ENCODE measurements at regions not wholly inside any gene's neighbourhood (a gene's known extent, or its start where the extent isn't known, plus 50 kb on each side); places are given as distances from the start of the nearest gene placed in this dataset.

DNA sequence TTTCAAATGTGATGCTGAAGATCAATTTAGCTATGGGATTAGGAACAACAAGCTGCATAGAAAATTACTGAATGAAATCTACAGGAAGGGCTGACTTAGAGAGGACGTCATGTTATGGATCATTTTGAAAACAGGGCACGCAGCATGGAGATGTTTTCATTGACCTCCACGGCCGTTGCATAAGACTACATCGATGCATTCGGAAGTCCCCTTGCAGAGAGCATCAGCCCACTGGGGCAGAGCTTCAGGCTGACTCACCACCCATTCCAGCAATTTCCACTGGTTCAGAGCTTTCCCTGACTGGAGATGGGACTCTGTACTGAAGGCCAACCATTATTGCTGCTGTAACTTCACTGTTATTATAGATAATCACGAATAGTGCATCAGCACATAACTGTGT is 305.3 kb downstream of the IRS2 start:
- Histone ChIP-seq H3K4me1 (ENCODE audit: control insufficient read depth in 3 of 3, insufficient read depth in 3 of 3, low read length in 3 of 3) (no peaks in the 10 kb centered on the region), H3K27ac (ENCODE audit: low read depth, low read length) (no peak overlapping the region), H3K9me3 (ENCODE audit: control insufficient read depth in 3 of 3, low read length in 3 of 3) (no peaks in the 10 kb centered on the region), H3K9ac (ENCODE audit: low read depth in 1 of 3, low read length in 3 of 3) (no peak overlapping the region), H3K27me3 (ENCODE audit: control insufficient read depth in 3 of 3, insufficient read depth in 3 of 3, low read length in 3 of 3) (peaks cover 0 to 6% (median 0%) of the 10 kb centered on the region in 3 donors), H3K4me3 (ENCODE audit: low read length in 3 of 3) (no peak overlapping the region), H3K36me3 (ENCODE audit: control insufficient read depth in 3 of 3, insufficient read depth in 3 of 3, low read length in 3 of 3) (no peaks in the 10 kb centered on the region)

DNA sequence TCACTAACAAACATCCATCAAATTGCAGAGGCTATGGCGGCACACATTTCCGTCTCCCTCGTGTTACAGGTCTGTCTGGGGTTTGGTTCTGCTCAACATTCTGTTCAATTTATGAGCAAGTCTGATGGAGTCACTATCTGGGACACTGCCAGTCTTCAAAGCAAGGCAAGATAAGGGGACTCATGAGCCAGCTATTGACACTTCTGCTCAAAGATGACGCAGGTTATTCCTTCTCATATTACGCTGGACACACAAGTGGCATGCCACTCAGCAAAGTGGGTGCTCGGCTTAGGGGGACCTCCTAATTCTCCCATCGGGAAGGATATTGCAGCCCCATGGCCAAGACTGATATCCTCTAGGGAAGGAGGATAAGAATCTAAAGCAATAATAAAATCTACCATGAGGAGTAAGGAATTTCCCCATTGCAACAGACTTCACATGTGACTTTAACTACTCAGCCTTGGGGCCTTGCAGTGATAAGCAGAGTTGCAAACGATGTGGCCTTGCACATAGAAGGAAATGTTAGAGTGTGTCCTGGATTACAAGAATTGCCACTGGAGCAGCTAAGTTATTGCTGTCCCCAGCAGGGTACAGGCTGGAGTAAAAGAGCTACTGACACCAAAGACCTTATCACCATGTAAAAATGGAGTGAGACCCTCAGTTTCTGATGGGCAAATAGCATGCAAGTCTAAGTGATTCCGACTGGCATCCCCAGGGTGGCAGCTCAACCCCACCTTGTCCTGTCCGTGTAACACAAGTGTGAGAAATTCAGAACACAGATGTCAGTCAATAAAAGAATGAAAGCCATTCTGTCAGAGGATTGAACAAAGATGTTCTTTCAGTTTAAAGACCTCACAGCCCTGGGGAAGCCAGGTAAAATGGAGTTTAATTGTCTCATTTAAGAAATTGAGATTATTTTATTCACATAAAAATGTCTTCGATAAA is 306.1 kb downstream of the IRS2 start:
- no peak overlapping the region for H3K4me3 ChIP-seq (ENCODE audit: low read length in 3 of 3)
- no peaks in the 10 kb centered on the region for H3K4me1 ChIP-seq (ENCODE audit: control insufficient read depth in 3 of 3, insufficient read depth in 3 of 3, low read length in 3 of 3)
- H3K9ac ChIP-seq (ENCODE audit: low read depth in 1 of 3, low read length in 3 of 3): no peak overlapping the region
- no peaks in the 10 kb centered on the region for H3K9me3 ChIP-seq (ENCODE audit: control insufficient read depth in 3 of 3, low read length in 3 of 3)
- peaks cover 0 to 6% (median 0%) of the 10 kb centered on the region in 3 donors for H3K27me3 ChIP-seq (ENCODE audit: control insufficient read depth in 3 of 3, insufficient read depth in 3 of 3, low read length in 3 of 3)
- H3K36me3 ChIP-seq (ENCODE audit: control insufficient read depth in 3 of 3, insufficient read depth in 3 of 3, low read length in 3 of 3): no peaks in the 10 kb centered on the region
- no peak overlapping the region for H3K27ac ChIP-seq (ENCODE audit: low read depth, low read length)

GRCh38 chr13:109479534-109479933 is 306.8 kb downstream of the IRS2 start:
- Histone ChIP-seq H3K27me3 (ENCODE audit: control insufficient read depth in 3 of 3, insufficient read depth in 3 of 3, low read length in 3 of 3) (peaks cover 0 to 6% (median 0%) of the 10 kb centered on the region in 3 donors), H3K9me3 (ENCODE audit: control insufficient read depth in 3 of 3, low read length in 3 of 3) (no peaks in the 10 kb centered on the region), H3K4me3 (ENCODE audit: low read length in 3 of 3) (no peak overlapping the region), H3K36me3 (ENCODE audit: control insufficient read depth in 3 of 3, insufficient read depth in 3 of 3, low read length in 3 of 3) (no peaks in the 10 kb centered on the region), H3K9ac (ENCODE audit: low read depth in 1 of 3, low read length in 3 of 3) (no peak overlapping the region), H3K27ac (ENCODE audit: low read depth, low read length) (no peak overlapping the region), H3K4me1 (ENCODE audit: control insufficient read depth in 3 of 3, insufficient read depth in 3 of 3, low read length in 3 of 3) (no peaks in the 10 kb centered on the region)

GRCh38 chr13:109476001-109476400 is 310.4 kb downstream of the IRS2 start:
- H3K9me3 ChIP-seq (ENCODE audit: control insufficient read depth in 3 of 3, low read length in 3 of 3): no peaks in the 10 kb centered on the region
- H3K36me3 ChIP-seq (ENCODE audit: control insufficient read depth in 3 of 3, insufficient read depth in 3 of 3, low read length in 3 of 3): no peaks in the 10 kb centered on the region
- H3K27me3 ChIP-seq (ENCODE audit: control insufficient read depth in 3 of 3, insufficient read depth in 3 of 3, low read length in 3 of 3): peaks cover 0 to under 1% (median 0%) of the 10 kb centered on the region in 3 donors
- H3K9ac ChIP-seq (ENCODE audit: low read depth in 1 of 3, low read length in 3 of 3): no peak overlapping the region
- no peak overlapping the region for H3K27ac ChIP-seq (ENCODE audit: low read depth, low read length)
- H3K4me3 ChIP-seq (ENCODE audit: low read length in 3 of 3): no peak overlapping the region
- no peaks in the 10 kb centered on the region for H3K4me1 ChIP-seq (ENCODE audit: control insufficient read depth in 3 of 3, insufficient read depth in 3 of 3, low read length in 3 of 3)

- no peak overlapping the region for H3K4me3 ChIP-seq (ENCODE audit: low read length in 3 of 3)
- H3K4me1 ChIP-seq (ENCODE audit: control insufficient read depth in 3 of 3, insufficient read depth in 3 of 3, low read length in 3 of 3): no peaks in the 10 kb centered on the region
- no peak overlapping the region for H3K9ac ChIP-seq (ENCODE audit: low read depth in 1 of 3, low read length in 3 of 3)
- H3K9me3 ChIP-seq (ENCODE audit: control insufficient read depth in 3 of 3, low read length in 3 of 3): no peaks in the 10 kb centered on the region
- H3K27ac ChIP-seq (ENCODE audit: low read depth, low read length): no peak overlapping the region
- H3K27me3 ChIP-seq (ENCODE audit: control insufficient read depth in 3 of 3, insufficient read depth in 3 of 3, low read length in 3 of 3): no peaks in the 10 kb centered on the region
- H3K36me3 ChIP-seq (ENCODE audit: control insufficient read depth in 3 of 3, insufficient read depth in 3 of 3, low read length in 3 of 3): no peaks in the 10 kb centered on the region
Observed at GRCh38 chr13:109468123-109468522, 318.3 kb downstream of the IRS2 start.

- H3K4me1 ChIP-seq (ENCODE audit: control insufficient read depth in 3 of 3, insufficient read depth in 3 of 3, low read length in 3 of 3): no peaks in the 10 kb centered on the region
- no peak overlapping the region for H3K9ac ChIP-seq (ENCODE audit: low read depth in 1 of 3, low read length in 3 of 3)
- peaks cover 0 to 10% (median 0%) of the 10 kb centered on the region in 3 donors for H3K9me3 ChIP-seq (ENCODE audit: control insufficient read depth in 3 of 3, low read length in 3 of 3)
- no peaks in the 10 kb centered on the region for H3K36me3 ChIP-seq (ENCODE audit: control insufficient read depth in 3 of 3, insufficient read depth in 3 of 3, low read length in 3 of 3)
- H3K27ac ChIP-seq (ENCODE audit: low read depth, low read length): no peak overlapping the region
- H3K27me3 ChIP-seq (ENCODE audit: control insufficient read depth in 3 of 3, insufficient read depth in 3 of 3, low read length in 3 of 3): no peaks in the 10 kb centered on the region
- no peak overlapping the region for H3K4me3 ChIP-seq (ENCODE audit: low read length in 3 of 3)
Observed at GRCh38 chr13:109465148-109465547, 321.2 kb downstream of the IRS2 start.

DNA sequence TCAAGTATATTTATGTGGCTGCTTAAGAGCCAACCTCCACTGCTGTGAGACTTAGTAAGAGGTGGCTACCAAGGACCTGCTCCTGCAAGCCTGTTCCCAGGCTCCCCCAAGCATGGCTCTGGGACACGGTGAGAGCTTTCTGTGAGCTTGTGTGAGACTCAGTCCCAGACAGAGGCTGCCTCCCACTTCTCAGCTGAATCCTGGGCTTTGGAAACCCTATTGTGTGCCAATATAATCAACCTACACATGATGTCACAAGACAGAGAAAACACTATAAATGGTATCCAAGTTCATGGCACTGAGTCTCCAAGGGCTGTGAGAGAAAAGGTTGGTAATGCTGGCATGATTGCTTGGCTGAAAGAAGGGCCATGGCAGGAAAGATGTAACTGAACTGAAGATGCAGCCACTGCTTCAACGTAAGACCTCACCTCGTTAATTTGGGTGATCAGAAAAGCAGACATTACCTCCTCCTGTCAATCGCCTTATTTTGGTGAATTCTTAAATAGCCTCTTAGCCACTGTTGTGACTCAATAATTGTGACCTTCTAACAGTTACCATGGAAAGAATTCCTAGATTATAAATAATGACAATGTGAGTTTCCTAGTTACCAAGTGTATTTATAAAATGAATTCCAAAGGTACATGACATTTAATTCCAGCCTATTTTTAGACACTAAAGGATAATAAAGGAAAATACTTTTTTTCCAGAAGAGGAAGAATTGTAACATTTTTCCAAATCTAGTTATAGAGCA is 332.0 kb downstream of the IRS2 start:
- no peak overlapping the region for H3K9ac ChIP-seq (ENCODE audit: low read depth in 1 of 3, low read length in 3 of 3)
- H3K36me3 ChIP-seq (ENCODE audit: control insufficient read depth in 3 of 3, insufficient read depth in 3 of 3, low read length in 3 of 3): no peaks in the 10 kb centered on the region
- no peaks in the 10 kb centered on the region for H3K27me3 ChIP-seq (ENCODE audit: control insufficient read depth in 3 of 3, insufficient read depth in 3 of 3, low read length in 3 of 3)
- H3K4me3 ChIP-seq (ENCODE audit: low read length in 3 of 3): no peak overlapping the region
- H3K4me1 ChIP-seq (ENCODE audit: control insufficient read depth in 3 of 3, insufficient read depth in 3 of 3, low read length in 3 of 3): no peaks in the 10 kb centered on the region
- no peaks in the 10 kb centered on the region for H3K9me3 ChIP-seq (ENCODE audit: control insufficient read depth in 3 of 3, low read length in 3 of 3)
- H3K27ac ChIP-seq (ENCODE audit: low read depth, low read length): no peak overlapping the region

- no peaks in the 10 kb centered on the region for H3K36me3 ChIP-seq (ENCODE audit: control insufficient read depth in 3 of 3, insufficient read depth in 3 of 3, low read length in 3 of 3)
- no peaks in the 10 kb centered on the region for H3K9me3 ChIP-seq (ENCODE audit: control insufficient read depth in 3 of 3, low read length in 3 of 3)
- no peak overlapping the region for H3K4me3 ChIP-seq (ENCODE audit: low read length in 3 of 3)
- H3K4me1 ChIP-seq (ENCODE audit: control insufficient read depth in 3 of 3, insufficient read depth in 3 of 3, low read length in 3 of 3): no peaks in the 10 kb centered on the region
- H3K27ac ChIP-seq (ENCODE audit: low read depth, low read length): no peak overlapping the region
- H3K27me3 ChIP-seq (ENCODE audit: control insufficient read depth in 3 of 3, insufficient read depth in 3 of 3, low read length in 3 of 3): no peaks in the 10 kb centered on the region
- no peak overlapping the region for H3K9ac ChIP-seq (ENCODE audit: low read depth in 1 of 3, low read length in 3 of 3)
Observed at GRCh38 chr13:109451726-109452125, 334.7 kb downstream of the IRS2 start.

DNA sequence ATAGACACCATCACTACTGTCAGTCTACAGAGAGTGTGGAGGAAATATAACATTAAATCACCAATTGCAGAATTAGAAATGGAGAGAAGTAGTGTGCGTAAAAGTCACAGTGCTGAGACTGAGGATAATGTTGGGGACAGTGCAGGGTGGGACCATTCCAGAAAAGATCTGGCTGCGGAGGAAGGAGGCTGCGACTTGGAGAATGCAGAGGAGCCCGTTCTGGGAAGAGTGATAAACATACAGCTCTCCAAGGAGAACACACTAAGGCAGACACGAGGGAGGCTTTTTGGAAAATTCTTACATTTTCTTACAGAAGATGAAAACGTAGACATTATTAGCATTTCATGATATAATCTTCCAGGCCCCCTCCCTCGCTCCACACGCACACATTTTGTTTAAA is 337.8 kb downstream of the IRS2 start:
- no peaks in the 10 kb centered on the region for H3K36me3 ChIP-seq (ENCODE audit: control insufficient read depth in 3 of 3, insufficient read depth in 3 of 3, low read length in 3 of 3)
- H3K9ac ChIP-seq (ENCODE audit: low read depth in 1 of 3, low read length in 3 of 3): no peak overlapping the region
- H3K27ac ChIP-seq (ENCODE audit: low read depth, low read length): no peak overlapping the region
- no peaks in the 10 kb centered on the region for H3K9me3 ChIP-seq (ENCODE audit: control insufficient read depth in 3 of 3, low read length in 3 of 3)
- H3K27me3 ChIP-seq (ENCODE audit: control insufficient read depth in 3 of 3, insufficient read depth in 3 of 3, low read length in 3 of 3): no peaks in the 10 kb centered on the region
- no peak overlapping the region for H3K4me3 ChIP-seq (ENCODE audit: low read length in 3 of 3)
- H3K4me1 ChIP-seq (ENCODE audit: control insufficient read depth in 3 of 3, insufficient read depth in 3 of 3, low read length in 3 of 3): no peaks in the 10 kb centered on the region

- Histone ChIP-seq H3K27me3 (ENCODE audit: control insufficient read depth in 3 of 3, insufficient read depth in 3 of 3, low read length in 3 of 3) (no peaks in the 10 kb centered on the region), H3K27ac (ENCODE audit: low read depth, low read length) (no peak overlapping the region), H3K9me3 (ENCODE audit: control insufficient read depth in 3 of 3, low read length in 3 of 3) (no peaks in the 10 kb centered on the region), H3K36me3 (ENCODE audit: control insufficient read depth in 3 of 3, insufficient read depth in 3 of 3, low read length in 3 of 3) (no peaks in the 10 kb centered on the region), H3K4me3 (ENCODE audit: low read length in 3 of 3) (no peak overlapping the region), H3K9ac (ENCODE audit: low read depth in 1 of 3, low read length in 3 of 3) (no peak overlapping the region), H3K4me1 (ENCODE audit: control insufficient read depth in 3 of 3, insufficient read depth in 3 of 3, low read length in 3 of 3) (no peaks in the 10 kb centered on the region)
Observed at GRCh38 chr13:109447667-109448066, 338.7 kb downstream of the IRS2 start.

Data from skeletal muscle tissue (tissue), 3 donors.